C4-2B (cell line): ENCODE measurements at regions not wholly inside any gene's neighbourhood (a gene's known extent, or its start where the extent isn't known, plus 50 kb on each side); places are given as distances from the start of the nearest gene placed in this dataset.

Experiments
- H3K27ac ChIP-seq: fragments of 450-650 bp; 2 replicates; pipeline ENCODE4 v1.5.1; 2017
- ZFX ChIP-seq: fragments of 450-650 bp; IDR thresholded peaks from 2 replicates; pipeline ENCODE4 v1.6.1; 2017
- TF ChIP-seq, protein P1 (sequence below): fragments of 450-650 bp; conservative IDR thresholded peaks from 2 replicates; pipeline ENCODE4 v1.5.1; 2017; ENCODE audit warnings: mild to moderate bottlenecking

DNA sequence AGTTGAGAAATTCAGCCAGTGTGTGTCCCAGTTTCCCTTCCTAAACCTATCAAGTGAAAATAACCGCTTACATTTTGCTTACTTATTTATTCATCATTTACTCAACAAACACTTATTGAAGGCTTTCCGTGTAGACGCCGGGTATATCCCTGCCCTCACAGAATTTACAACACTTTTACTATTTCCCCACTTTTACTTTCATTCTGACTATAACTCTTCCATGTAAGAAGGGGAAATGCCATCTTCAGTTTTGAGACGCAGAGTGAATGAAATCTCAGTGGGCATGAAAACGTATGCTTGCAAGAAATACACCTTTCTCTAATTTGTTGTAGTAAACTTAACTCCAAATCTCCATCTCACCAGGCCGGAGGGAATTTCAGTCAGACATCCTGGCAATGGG lies 251.0 kb upstream of the CHAC2 start:
- TF ChIP-seq ZFX: no peak
- TF ChIP-seq, protein P1, sequence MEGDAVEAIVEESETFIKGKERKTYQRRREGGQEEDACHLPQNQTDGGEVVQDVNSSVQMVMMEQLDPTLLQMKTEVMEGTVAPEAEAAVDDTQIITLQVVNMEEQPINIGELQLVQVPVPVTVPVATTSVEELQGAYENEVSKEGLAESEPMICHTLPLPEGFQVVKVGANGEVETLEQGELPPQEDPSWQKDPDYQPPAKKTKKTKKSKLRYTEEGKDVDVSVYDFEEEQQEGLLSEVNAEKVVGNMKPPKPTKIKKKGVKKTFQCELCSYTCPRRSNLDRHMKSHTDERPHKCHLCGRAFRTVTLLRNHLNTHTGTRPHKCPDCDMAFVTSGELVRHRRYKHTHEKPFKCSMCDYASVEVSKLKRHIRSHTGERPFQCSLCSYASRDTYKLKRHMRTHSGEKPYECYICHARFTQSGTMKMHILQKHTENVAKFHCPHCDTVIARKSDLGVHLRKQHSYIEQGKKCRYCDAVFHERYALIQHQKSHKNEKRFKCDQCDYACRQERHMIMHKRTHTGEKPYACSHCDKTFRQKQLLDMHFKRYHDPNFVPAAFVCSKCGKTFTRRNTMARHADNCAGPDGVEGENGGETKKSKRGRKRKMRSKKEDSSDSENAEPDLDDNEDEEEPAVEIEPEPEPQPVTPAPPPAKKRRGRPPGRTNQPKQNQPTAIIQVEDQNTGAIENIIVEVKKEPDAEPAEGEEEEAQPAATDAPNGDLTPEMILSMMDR: no peak
- H3K27ac ChIP-seq: no peak overlapping the region

DNA sequence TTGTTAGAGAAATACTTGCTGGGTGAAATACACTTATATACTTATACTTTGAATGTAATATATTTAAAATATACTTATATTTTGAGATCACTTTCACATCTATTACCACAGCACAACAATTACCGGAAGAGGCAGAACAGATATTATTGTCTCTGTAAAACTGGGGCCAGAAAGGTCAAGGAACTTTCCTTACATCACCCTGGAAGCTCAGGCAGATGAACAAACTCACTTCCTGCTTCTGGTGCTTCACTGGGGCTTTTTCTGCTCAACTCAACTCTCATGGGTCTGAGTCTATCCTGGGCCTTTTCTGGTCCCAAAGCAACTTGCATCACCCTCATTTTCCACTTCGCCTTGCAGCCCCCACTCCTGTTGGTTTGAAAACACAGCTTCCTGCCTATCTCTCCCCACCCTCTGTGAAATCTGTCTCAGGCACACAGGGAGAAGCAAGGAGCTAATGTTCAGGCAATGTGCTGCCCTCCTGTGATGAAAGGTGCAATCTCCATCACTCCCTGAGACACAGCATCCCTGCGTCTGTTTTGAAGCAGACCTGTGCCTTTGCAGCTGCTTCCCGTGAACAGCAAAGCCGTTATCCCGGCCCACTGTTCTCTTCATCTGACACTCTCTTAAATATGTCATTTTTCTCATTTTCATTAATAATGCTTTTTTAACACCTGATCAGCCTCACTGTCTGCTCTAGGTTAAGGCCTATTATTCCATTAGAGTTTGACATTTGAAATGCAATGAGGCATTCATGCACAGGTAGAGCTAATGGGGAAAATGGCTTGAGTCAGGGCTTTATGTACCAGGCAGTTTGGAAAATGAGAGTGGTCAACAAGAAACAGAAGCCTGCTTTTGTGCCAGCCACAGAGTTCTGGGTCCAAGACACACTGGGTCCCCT lies 251.9 kb upstream of the CHAC2 start:
- TF ChIP-seq, protein P1: no peak
- TF ChIP-seq ZFX: no peak
- H3K27ac ChIP-seq: no peak overlapping the region

DNA sequence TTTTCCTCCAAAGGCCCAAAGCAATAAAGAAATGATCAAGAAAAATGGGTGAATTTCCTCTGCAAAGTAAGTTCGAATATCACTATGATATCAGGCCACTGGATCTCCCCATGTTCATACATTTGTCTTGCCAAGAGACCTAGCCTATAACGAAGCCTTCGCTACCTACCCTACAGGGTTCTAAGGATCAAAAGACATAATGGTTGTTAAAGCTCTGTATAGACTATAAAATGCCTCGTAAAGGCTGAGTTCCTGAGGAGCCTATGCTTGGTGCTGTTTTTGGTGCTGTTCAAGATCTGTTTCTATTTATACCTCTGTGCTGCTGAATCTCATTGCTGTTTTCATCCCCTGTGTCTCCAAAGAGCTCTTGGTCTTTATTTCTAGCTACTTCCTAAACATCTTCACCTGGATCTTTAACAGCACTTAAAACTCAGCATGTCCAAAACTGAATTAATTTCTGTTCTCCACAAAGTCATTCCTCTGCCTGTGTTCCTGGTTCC lies 254.4 kb upstream of the CHAC2 start:
- TF ChIP-seq, protein P1: no peak
- no peak for TF ChIP-seq ZFX

DNA sequence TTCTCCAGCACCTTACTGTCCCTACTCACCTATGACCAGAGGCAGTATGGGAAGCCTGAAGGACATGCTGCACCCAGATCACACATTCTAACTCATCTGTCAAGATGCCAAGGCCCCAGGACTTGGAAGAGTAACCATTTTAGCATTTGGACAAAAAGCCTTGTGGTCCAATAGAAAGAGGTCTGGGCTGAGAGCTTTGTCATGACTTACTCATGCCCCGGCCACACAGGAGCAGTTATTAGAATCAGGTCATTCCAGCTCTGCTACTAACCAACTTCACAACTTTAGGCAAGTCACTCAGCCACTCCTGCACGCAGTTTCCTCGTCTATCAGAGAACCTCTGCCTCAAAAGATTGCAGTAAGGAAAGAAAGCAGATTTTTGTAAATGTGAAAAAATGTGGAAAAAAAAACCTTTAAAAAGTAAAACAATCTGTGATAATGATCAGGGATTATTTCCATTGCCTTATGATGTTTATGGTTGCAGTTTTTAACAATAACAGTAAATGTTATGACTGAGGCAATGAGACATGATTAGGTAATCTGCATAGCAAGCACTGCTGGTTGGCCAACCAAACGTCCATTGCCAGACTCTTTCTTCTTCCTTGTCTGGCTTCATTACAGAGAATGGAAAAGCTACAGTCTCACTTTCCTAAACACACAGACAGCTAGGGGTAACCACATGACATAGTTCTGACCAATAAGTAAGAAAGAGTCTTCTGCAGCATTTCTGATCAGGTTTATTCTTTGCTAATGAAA lies 255.4 kb upstream of the CHAC2 start:
- H3K27ac ChIP-seq: no peak overlapping the region
- TF ChIP-seq ZFX: no peak
- TF ChIP-seq, protein P1: no peak

More for the DNA sequence above, 254.4 kb upstream of the CHAC2 start:
- no peak overlapping the region for H3K27ac ChIP-seq

DNA sequence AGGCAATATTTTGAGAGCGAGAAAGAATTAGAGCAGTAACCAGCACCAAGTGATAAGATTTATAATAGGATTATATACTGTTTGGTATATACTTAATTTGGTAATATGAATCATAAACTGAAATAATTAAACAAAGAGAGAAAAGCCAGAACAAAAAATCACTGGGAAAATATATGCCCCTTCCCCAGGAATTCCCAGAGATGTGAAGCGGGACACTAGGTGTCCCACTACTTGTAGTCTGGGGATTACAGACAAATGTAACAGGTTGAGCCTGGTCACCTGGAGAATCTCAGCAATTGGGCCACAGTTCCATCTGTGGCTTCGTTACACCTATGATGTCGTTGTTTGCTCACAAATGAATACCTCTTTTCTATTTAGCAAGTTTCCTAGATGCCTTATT lies 256.1 kb upstream of the CHAC2 start:
- TF ChIP-seq, protein P1: no peak
- no peak for TF ChIP-seq ZFX
- no peak overlapping the region for H3K27ac ChIP-seq

DNA sequence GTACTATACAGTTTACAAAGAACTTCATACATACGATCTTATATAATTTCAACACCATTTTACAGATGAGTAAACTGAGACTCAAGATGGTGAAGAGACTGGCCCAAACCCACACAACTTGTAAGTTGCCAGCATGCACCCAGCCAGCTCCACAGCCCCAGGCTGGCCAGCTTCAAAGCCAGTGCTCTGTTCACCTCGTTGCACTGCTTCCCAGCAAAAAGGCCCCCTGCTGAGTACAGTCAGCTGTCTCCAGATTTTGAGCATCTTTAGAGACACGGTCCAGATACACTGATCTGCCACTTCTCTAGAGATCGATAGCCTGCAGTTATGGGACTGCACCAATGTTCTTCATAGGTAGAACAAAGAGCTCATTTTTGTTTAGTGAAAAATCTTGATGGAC lies 257.2 kb upstream of the CHAC2 start:
- TF ChIP-seq ZFX: no peak
- TF ChIP-seq, protein P1: no peak
- H3K27ac ChIP-seq: no peak overlapping the region
